ENCODE measurements at regions not wholly inside any gene's neighbourhood (a gene's known extent, or its start where the extent isn't known, plus 50 kb on each side); places are given as distances from the start of the nearest gene placed in this dataset.

DNA sequence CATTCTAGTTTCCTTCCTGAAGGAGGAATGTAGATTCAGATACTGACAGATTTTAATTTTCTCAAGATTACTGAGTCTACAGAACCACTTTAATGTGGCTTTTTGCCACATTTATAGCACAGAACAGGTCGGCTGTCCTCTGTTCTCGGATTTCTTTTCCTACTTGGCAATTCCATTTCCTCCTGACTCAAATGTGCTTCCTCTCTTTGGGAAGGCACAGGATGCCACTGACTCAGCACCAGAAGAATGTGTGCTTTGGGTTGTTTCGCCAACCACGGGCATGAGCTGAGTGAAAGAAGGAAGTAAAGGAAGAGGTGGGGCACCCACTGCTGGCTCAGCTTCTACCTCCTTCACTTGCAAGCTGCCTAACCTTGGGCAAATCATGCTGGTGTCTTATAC, 970.6 kb upstream of the ACVR2A start:
- Histone ChIP-seq H3K9me3 (ENCODE audit: control insufficient read depth in 2 of 2, insufficient read depth in 1 of 2, low read depth in 1 of 2, low read length in 1 of 2) (no peaks in the 10 kb centered on the region), H3K4me1 (ENCODE audit: control insufficient read depth in 3 of 3, insufficient read depth in 2 of 3, low read depth in 1 of 3, low read length in 2 of 3) (no peaks in the 10 kb centered on the region), H3K36me3 (ENCODE audit: control insufficient read depth in 3 of 3, insufficient read depth in 2 of 3, low read depth in 1 of 3, low read length in 3 of 3) (no peaks in the 10 kb centered on the region), H3K27me3 (ENCODE audit: control insufficient read depth in 3 of 3, insufficient read depth in 3 of 3, low read length in 3 of 3) (no peaks in the 10 kb centered on the region), H3K27ac (ENCODE audit: low read depth in 1 of 3, low read length in 2 of 3) (no peak overlapping the region), H3K4me3 (ENCODE audit: low read depth in 1 of 3, low read length in 3 of 3) (no peak overlapping the region)
- no peak for DNase-seq
- FAIRE-seq, result no peak
- 45 to 68% (median 48%) methylated on average over 4 of the region's 4 CpGs for WGBS, 3 donors

DNA sequence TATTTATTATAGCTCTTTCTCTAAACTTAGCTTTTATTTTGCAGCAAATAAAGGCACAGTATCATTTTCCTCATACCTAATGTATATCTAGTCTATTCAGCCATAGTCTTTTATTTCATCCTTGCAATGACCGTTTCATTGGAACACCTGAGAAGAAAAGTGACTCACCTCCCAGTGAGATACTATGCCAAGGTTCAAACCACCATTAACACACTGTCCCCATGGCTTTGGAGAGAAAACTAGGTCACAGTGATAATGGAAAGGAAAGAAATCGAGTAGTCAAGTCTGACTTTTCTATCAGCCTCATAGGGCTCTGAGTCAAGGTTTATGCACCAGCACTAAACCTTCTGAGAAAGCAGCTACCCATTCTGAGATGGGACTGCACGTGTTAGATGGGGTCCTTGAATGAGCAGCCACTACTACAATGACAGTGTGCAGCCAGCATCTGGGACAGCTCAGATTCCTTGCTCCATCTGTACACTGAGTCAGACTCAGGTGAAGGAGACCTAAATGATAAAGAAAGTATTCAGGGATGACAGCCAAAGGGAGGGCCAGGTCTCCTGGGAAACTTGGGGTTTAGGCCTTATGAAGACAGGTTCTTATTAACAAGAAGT, 971.1 kb upstream of the ACVR2A start:
- peak in 1 of 2 donors; percentile 14 for DNase-seq
- no peaks in the 10 kb centered on the region for H3K4me1 ChIP-seq (ENCODE audit: control insufficient read depth in 3 of 3, insufficient read depth in 2 of 3, low read depth in 1 of 3, low read length in 2 of 3)
- H3K4me3 ChIP-seq (ENCODE audit: low read depth in 1 of 3, low read length in 3 of 3), result no peak overlapping the region
- no peaks in the 10 kb centered on the region for H3K9me3 ChIP-seq (ENCODE audit: control insufficient read depth in 2 of 2, insufficient read depth in 1 of 2, low read depth in 1 of 2, low read length in 1 of 2)
- no peaks in the 10 kb centered on the region for H3K27me3 ChIP-seq (ENCODE audit: control insufficient read depth in 3 of 3, insufficient read depth in 3 of 3, low read length in 3 of 3)
- no peak overlapping the region for H3K27ac ChIP-seq (ENCODE audit: low read depth in 1 of 3, low read length in 2 of 3)
- 36 to 70% (median 57%) methylated on average over 3 of the region's 3 CpGs for WGBS, 3 donors
- H3K36me3 ChIP-seq (ENCODE audit: control insufficient read depth in 3 of 3, insufficient read depth in 2 of 3, low read depth in 1 of 3, low read length in 3 of 3), result no peaks in the 10 kb centered on the region
- no peak for FAIRE-seq

DNA sequence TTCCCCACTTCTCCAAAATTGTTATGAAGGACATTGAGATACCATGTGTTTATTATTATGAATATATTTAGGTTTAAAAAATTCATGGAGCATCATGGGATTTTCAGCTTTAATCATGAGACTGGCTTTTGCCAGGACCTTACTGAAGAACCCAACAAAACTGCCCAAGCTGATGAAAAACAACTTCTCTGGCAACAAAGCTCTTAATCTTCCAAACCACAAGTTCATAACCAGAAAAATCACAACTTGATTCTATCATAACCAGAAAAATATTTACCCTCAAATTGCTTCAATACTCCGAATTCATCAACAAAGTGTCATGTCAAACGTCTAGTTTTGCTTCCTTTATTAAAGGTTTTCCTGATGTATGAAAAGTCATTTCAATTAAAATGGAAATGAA, 971.8 kb upstream of the ACVR2A start:
- Histone ChIP-seq H3K27ac (ENCODE audit: low read depth in 1 of 3, low read length in 2 of 3) (no peak overlapping the region), H3K9me3 (ENCODE audit: control insufficient read depth in 2 of 2, insufficient read depth in 1 of 2, low read depth in 1 of 2, low read length in 1 of 2) (no peaks in the 10 kb centered on the region), H3K4me3 (ENCODE audit: low read depth in 1 of 3, low read length in 3 of 3) (no peak overlapping the region), H3K4me1 (ENCODE audit: control insufficient read depth in 3 of 3, insufficient read depth in 2 of 3, low read depth in 1 of 3, low read length in 2 of 3) (no peaks in the 10 kb centered on the region), H3K27me3 (ENCODE audit: control insufficient read depth in 3 of 3, insufficient read depth in 3 of 3, low read length in 3 of 3) (no peaks in the 10 kb centered on the region), H3K36me3 (ENCODE audit: control insufficient read depth in 3 of 3, insufficient read depth in 2 of 3, low read depth in 1 of 3, low read length in 3 of 3) (no peaks in the 10 kb centered on the region)
- FAIRE-seq, result no peak
- no peak for DNase-seq
- 66 to 80% (median 71%) methylated on average over 2 of the region's 2 CpGs for WGBS, 3 donors

DNA sequence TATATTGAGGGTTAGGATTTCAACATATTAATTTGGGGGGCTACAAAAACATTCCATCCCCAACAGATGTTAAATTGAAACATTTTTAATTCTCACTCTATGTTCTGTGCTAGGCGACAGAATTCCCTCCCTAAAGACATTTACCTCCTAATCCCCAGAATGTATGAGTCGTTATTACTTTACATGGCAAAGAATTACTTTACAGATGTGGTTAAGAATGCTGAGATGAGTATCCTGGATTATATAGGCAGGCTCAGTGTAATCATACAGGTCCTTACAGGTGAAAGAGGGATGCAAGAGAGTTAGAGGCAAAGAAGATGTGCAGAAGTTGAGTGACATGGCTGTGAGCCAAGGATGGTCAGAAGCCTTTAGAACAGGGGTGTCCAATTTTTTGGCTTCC, 974.1 kb upstream of the ACVR2A start:
- no peak overlapping the region for H3K4me3 ChIP-seq (ENCODE audit: low read depth in 1 of 3, low read length in 3 of 3)
- H3K27ac ChIP-seq (ENCODE audit: low read depth in 1 of 3, low read length in 2 of 3), result no peak overlapping the region
- no peaks in the 10 kb centered on the region for H3K36me3 ChIP-seq (ENCODE audit: control insufficient read depth in 3 of 3, insufficient read depth in 2 of 3, low read depth in 1 of 3, low read length in 3 of 3)
- no peaks in the 10 kb centered on the region for H3K27me3 ChIP-seq (ENCODE audit: control insufficient read depth in 3 of 3, insufficient read depth in 3 of 3, low read length in 3 of 3)
- H3K9me3 ChIP-seq (ENCODE audit: control insufficient read depth in 2 of 2, insufficient read depth in 1 of 2, low read depth in 1 of 2, low read length in 1 of 2), result no peaks in the 10 kb centered on the region
- whole genome bisulfite sequencing, 3 donors, result 89 to 94% (median 90%) methylated on average over 2 of the region's 2 CpGs
- DNase-seq, result no peak
- no peak for FAIRE-seq
- no peaks in the 10 kb centered on the region for H3K4me1 ChIP-seq (ENCODE audit: control insufficient read depth in 3 of 3, insufficient read depth in 2 of 3, low read depth in 1 of 3, low read length in 2 of 3)

DNA sequence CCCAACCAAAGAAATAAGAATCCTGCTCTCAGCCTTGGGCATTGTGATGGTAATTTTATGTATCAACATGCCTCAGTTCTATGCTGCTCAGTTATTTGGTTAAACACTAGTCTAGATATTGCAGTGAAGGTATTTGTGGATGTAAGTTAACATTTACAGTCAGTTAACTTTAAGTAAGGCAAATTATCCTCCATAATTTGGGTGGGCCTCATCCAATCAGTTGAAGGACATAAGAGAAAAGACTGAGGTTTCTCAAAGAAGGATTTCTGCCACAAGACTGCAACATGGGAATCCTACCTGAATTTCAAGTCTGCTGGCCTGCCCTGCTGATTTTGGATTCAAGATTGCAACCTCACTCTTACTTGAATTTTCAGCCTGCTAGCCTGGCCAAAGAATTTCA, 975.5 kb upstream of the ACVR2A start:
- H3K27ac ChIP-seq (ENCODE audit: low read depth in 1 of 3, low read length in 2 of 3), result no peak overlapping the region
- H3K36me3 ChIP-seq (ENCODE audit: control insufficient read depth in 3 of 3, insufficient read depth in 2 of 3, low read depth in 1 of 3, low read length in 3 of 3), result no peaks in the 10 kb centered on the region
- FAIRE-seq, result no peak
- H3K9me3 ChIP-seq (ENCODE audit: control insufficient read depth in 2 of 2, insufficient read depth in 1 of 2, low read depth in 1 of 2, low read length in 1 of 2), result no peaks in the 10 kb centered on the region
- DNase-seq, result no peak
- H3K27me3 ChIP-seq (ENCODE audit: control insufficient read depth in 3 of 3, insufficient read depth in 3 of 3, low read length in 3 of 3), result no peaks in the 10 kb centered on the region
- H3K4me1 ChIP-seq (ENCODE audit: control insufficient read depth in 3 of 3, insufficient read depth in 2 of 3, low read depth in 1 of 3, low read length in 2 of 3), result no peaks in the 10 kb centered on the region
- H3K4me3 ChIP-seq (ENCODE audit: low read depth in 1 of 3, low read length in 3 of 3), result no peak overlapping the region

DNA sequence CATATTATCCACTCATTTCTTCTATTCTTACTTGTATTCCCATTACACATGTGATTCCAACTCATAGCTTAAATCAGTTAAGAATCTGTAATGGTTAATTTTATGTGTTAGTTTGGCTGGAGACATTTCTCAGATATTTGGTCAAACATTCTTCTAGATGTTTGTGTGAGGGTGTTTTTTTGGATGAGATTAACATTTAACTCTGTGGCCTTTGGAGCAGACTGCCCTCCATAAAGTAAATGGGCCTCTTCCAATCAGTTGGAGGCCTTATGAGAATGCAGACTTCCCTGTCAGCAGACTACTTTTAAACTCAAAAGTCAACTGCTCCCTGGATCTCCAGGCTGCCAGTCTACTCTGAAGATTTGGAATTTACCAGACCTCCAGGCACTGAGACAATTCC, 976.8 kb upstream of the ACVR2A start:
- DNase-seq, result no peak
- H3K27ac ChIP-seq (ENCODE audit: low read depth in 1 of 3, low read length in 2 of 3), result no peak overlapping the region
- no peak overlapping the region for H3K4me3 ChIP-seq (ENCODE audit: low read depth in 1 of 3, low read length in 3 of 3)
- no peaks in the 10 kb centered on the region for H3K36me3 ChIP-seq (ENCODE audit: control insufficient read depth in 3 of 3, insufficient read depth in 2 of 3, low read depth in 1 of 3, low read length in 3 of 3)
- FAIRE-seq, result no peak
- peaks cover 0 to 5% of the 10 kb centered on the region in 2 donors for H3K9me3 ChIP-seq (ENCODE audit: control insufficient read depth in 2 of 2, insufficient read depth in 1 of 2, low read depth in 1 of 2, low read length in 1 of 2)
- H3K4me1 ChIP-seq (ENCODE audit: control insufficient read depth in 3 of 3, insufficient read depth in 2 of 3, low read depth in 1 of 3, low read length in 2 of 3), result no peaks in the 10 kb centered on the region
- H3K27me3 ChIP-seq (ENCODE audit: control insufficient read depth in 3 of 3, insufficient read depth in 3 of 3, low read length in 3 of 3), result no peaks in the 10 kb centered on the region

DNA sequence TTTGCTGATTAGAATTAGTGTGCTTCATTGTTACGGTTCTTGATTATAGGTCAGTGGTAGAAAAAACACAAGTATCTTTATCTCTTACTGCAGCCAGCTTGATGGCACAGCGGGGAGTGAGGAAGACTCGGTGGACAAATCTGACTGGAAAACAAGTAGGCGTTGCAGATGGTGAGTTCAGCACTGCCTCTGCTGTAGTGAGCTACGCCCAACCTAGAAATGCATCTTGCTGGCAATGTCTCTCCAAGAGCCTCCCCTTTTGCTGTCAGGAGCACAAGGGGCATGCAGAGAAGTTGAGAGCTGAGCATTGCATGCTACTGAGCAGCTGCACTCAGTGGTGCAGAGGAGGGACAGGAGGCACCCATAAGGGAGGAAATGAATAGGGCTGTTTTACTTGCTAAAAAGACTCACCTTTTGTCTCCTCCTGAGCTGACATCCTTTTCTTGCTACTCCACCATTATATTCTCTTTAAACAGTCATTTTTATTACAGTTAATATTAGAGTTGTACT, 977.3 kb upstream of the ACVR2A start:
- Histone ChIP-seq H3K4me3 (ENCODE audit: low read depth in 1 of 3, low read length in 3 of 3) (no peak overlapping the region), H3K36me3 (ENCODE audit: control insufficient read depth in 3 of 3, insufficient read depth in 2 of 3, low read depth in 1 of 3, low read length in 3 of 3) (no peaks in the 10 kb centered on the region), H3K4me1 (ENCODE audit: control insufficient read depth in 3 of 3, insufficient read depth in 2 of 3, low read depth in 1 of 3, low read length in 2 of 3) (no peaks in the 10 kb centered on the region), H3K27ac (ENCODE audit: low read depth in 1 of 3, low read length in 2 of 3) (no peak overlapping the region), H3K9me3 (ENCODE audit: control insufficient read depth in 2 of 2, insufficient read depth in 1 of 2, low read depth in 1 of 2, low read length in 1 of 2) (peaks cover 0 to 5% of the 10 kb centered on the region in 2 donors), H3K27me3 (ENCODE audit: control insufficient read depth in 3 of 3, insufficient read depth in 3 of 3, low read length in 3 of 3) (no peaks in the 10 kb centered on the region)
- FAIRE-seq, result no peak
- 82 to 87% (median 86%) methylated on average over 5 of the region's 5 CpGs for WGBS, 3 donors
- no peak for DNase-seq

DNA sequence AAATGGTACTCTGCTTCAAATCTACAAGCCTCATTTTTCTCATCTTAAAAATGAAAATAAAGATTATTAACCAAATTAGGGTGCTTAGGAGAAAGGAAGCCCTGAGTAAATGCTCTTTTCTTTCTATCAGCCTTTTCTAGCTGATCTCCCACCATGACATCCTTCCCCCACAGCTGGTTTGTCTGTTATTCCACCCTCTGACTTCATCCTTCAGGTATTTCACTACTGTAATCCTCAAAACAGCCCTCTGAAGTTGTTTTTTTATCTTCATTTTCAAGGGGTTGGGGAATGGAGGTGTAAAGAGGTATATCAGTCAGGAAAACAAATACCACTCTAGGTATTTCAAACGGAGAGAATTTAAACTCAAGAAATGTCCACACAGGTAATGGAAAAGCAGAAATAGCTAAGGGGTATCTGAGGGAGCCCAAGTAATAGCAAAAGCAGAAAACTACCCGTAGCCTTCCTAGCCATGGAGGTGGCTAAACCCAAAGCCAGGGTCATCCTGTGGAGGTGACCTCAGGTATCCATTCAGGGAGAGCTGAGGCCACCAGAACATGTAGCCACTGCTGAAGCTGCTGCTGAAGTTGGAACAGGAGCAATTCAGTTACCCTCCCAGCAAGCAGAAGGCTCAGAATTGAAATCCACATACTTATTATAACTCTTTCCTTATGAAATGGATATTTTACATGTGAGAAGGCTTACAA, 990.9 kb upstream of the ACVR2A start:
- H3K36me3 ChIP-seq (ENCODE audit: control insufficient read depth in 3 of 3, insufficient read depth in 2 of 3, low read depth in 1 of 3, low read length in 3 of 3), result no peaks in the 10 kb centered on the region
- H3K27ac ChIP-seq (ENCODE audit: low read depth in 1 of 3, low read length in 2 of 3), result no peak overlapping the region
- no peaks in the 10 kb centered on the region for H3K27me3 ChIP-seq (ENCODE audit: control insufficient read depth in 3 of 3, insufficient read depth in 3 of 3, low read length in 3 of 3)
- no peaks in the 10 kb centered on the region for H3K4me1 ChIP-seq (ENCODE audit: control insufficient read depth in 3 of 3, insufficient read depth in 2 of 3, low read depth in 1 of 3, low read length in 2 of 3)
- FAIRE-seq, result no peak
- H3K4me3 ChIP-seq (ENCODE audit: low read depth in 1 of 3, low read length in 3 of 3), result no peak overlapping the region
- 54 to 63% (median 56%) methylated on average over 2 of the region's 2 CpGs for WGBS, 3 donors
- no peaks in the 10 kb centered on the region for H3K9me3 ChIP-seq (ENCODE audit: control insufficient read depth in 2 of 2, insufficient read depth in 1 of 2, low read depth in 1 of 2, low read length in 1 of 2)
- no peak for DNase-seq

DNA sequence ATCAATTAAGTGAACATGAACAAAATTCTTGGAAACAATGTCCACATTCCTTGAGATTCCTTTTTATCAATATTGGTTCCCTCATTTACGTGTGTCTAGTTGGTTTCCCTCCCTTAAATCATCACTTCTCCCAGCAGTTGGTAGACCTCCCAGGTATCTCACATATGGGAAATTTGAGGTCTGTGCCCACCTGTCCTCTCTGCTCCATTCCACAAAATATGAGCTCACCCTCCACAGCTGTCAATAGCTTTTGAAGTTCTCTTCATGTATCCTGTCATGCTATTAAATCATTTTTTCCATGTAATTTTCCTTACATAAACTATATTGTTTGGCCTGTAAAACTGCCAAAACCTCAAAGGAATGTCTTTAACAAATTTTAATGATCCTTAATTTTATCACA, 992.2 kb upstream of the ACVR2A start:
- no peaks in the 10 kb centered on the region for H3K27me3 ChIP-seq (ENCODE audit: control insufficient read depth in 3 of 3, insufficient read depth in 3 of 3, low read length in 3 of 3)
- DNase-seq, result no peak
- no peak overlapping the region for H3K27ac ChIP-seq (ENCODE audit: low read depth in 1 of 3, low read length in 2 of 3)
- H3K9me3 ChIP-seq (ENCODE audit: control insufficient read depth in 2 of 2, insufficient read depth in 1 of 2, low read depth in 1 of 2, low read length in 1 of 2), result no peaks in the 10 kb centered on the region
- WGBS, 3 donors, result 70 to 76% (median 74%) methylated on average over 1 of the region's 1 CpG
- H3K4me1 ChIP-seq (ENCODE audit: control insufficient read depth in 3 of 3, insufficient read depth in 2 of 3, low read depth in 1 of 3, low read length in 2 of 3), result no peaks in the 10 kb centered on the region
- no peak for FAIRE-seq
- H3K36me3 ChIP-seq (ENCODE audit: control insufficient read depth in 3 of 3, insufficient read depth in 2 of 3, low read depth in 1 of 3, low read length in 3 of 3), result no peaks in the 10 kb centered on the region
- H3K4me3 ChIP-seq (ENCODE audit: low read depth in 1 of 3, low read length in 3 of 3), result no peak overlapping the region
